HG02763 (cell line): ENCODE measurements at regions not wholly inside any gene's neighbourhood (a gene's known extent, or its start where the extent isn't known, plus 50 kb on each side); places are given as distances from the start of the nearest gene placed in this dataset.

ENCODE experiments used
- ATAC-seq: cut with Tn5 transposase; IDR thresholded peaks from one replicate; pipeline ENCODE4 v1.9.1; 2021; ENCODE audit warnings: mild to moderate bottlenecking, moderate library complexity; ENCODE audit not compliant: unreplicated experiment

DNA sequence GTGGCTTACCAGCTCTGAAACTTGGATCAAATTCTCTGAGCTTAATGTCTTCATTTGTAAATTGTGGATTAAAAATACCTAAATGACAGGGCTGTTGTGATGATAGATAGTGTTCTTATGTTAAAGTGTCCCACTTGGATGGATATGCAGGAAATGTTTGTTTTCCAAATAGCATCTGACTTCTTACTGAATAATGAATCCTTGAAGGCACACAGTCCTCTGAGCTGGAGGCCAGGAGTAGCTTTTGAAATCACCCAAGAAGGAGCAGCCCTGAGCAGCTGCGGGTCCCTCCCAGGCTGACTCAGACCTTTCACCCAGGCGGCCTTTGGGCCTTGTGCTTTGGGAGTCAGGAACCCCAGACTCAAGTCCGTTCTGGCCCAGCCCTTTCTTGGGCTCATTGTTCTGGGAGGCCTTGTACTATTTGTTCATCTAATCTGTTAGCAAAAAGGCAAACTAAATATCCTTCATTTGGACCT is 173.0 kb upstream of the GATA6 start:
- ATAC-seq = no peak

DNA sequence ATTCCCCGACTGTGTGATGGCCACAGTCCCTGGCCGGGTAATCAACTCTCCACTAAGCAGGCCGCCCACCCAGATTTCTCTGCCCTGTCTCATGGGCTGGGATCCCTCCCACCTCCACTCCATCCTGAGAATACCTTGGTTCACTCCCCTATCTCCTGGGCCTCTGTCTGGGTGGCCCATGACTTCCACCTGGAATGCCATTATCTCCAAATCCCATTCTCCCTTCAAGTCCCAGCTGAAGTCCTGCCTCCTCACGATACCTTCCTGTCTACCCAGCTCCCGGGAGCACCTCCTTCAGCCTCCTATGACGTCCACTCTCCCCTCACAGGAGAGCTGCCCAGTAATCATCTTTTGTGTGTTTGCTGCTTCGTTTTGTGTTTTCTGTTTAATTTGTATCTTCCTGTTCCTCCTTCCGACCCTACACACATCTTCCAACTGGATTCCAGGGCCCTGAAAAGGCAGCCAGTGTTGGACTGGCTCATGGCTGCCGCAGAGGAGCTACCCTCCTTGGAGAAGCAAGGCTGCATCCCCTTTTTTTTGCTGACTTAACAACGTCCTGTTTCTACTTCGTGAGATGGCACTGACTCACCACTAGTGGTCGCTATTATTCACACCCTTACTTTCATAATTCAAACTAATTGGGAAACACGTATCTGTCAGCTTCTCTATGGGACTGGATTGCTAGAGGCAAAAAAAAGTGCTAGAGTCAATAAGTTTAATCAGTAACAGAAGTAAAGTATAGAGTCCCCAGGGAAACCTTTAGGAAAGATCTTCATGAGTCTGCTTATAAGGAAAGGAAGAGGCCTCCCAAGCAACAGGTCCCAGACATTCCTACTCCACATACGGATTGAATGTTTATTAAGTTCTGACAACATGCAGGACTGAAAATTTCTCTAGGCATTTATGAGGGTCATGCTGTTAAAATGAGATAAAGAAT is 171.9 kb upstream of the GATA6 start:
- no peak for ATAC-seq

DNA sequence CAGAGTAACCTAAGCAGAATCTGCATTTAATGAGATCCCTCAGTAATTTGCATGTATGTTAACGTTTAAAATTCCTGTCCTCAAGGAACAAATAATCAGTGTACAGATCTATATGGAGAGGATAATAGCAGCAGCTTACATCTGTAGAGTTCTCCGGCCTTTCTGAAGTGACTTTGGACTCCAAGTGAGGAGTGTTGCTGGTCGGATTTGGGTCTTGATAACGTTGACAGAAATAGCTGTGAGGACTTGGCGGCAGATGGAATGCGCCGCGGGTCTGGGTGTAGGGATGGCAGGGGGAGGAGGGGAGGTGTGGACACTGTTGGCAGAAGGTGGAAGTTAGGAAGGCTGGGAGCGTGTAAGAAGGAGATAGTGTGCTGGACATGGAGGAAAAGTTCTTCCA is 170.9 kb upstream of the GATA6 start:
- ATAC-seq = no peak

DNA sequence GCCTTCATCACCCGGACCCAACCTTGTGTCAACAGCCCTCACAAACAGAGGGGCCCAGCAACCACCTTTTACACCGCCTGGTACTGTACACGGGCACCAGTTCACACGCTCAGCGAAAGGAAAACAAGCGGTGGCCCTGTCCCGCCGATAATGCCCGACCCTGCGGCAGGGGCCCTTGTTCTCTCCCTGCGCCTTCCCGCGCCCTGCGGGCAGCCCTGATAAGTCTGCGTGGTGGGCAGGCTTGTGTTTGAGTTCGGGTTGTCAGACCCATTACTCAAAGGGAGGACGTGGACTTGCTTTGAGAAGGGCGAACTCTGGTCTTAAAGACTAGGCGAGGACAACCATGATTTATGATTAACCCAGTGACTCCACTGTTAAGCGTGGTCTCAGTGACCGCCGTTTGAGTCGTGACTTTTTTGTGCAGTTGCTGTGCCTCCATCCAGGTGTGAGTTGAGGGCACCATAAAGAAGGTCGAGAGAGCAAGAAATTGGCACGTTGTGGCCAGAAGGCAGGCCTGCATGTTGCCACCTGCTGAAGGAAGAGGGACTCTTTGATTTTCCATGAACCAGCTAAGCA is 167.4 kb upstream of the GATA6 start:
- no peak for ATAC-seq

DNA sequence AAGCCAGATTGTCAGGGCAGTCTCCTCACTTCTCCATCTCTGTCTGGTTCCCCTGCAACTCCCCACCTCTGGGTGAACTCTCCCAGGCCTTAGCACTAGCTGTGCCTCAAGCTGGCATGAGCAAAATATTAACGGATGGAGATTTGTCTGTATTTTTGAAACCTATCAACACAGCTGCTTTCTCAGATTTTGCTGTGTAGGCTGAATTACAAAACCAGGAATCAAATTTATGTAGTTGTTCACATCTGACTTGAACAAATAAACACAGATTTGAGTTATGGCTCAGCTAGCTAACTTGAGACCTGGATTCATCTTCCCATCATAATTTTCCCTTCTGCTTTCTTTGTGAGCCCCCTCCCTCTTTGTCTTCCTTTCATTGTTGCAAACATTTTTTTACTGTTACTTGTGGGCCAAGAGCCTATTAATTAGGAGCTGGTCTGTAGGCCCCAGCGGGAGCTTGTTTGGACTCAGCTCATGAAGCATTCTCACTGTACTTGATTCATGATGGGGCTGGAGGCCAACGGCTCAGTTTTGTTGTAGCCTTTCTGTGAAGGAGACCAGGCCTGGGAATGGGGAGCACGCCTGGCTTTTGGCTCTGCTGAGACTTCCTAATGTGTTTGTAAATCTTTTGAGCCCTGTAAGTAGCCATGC is 164.1 kb upstream of the GATA6 start:
- ATAC-seq = no peak

DNA sequence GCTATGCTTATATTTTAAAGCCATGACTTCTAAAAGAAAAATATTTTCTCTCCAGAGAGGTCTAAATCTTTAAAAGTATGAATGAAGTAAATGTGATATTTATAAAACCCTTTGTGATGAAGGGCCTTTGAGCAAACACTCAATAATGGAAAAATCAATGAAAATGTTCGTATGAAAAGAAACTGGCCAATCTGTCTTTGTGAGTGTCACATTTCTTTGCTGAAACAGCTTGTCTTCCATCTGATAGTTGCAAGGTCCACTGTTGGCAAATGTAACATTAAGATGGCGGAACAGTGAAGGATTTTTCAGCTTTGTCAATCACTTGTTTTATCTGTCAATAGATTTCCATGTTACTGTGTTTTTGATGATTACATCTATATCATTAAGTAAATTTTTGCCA is 162.9 kb upstream of the GATA6 start:
- no peak for ATAC-seq

DNA sequence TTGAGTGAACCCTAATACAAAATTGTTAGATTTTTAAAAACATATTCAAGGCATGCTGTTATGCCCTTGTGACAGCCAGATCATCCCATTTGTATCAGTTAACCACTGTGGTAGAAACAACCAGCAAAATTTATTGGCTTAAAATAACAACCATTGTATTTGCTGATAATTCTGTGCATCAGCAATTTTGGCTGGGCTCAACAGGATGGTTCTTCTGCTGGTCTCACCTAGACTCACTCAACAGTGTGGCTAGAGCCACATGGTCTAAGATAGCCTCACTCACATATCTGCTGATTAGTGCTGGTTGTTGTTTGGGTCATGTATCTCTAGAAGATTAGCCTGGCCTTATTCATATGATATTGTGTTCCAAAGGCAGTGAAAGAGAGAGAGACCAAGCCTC is 160.1 kb upstream of the GATA6 start:
- ATAC-seq = no peak

DNA sequence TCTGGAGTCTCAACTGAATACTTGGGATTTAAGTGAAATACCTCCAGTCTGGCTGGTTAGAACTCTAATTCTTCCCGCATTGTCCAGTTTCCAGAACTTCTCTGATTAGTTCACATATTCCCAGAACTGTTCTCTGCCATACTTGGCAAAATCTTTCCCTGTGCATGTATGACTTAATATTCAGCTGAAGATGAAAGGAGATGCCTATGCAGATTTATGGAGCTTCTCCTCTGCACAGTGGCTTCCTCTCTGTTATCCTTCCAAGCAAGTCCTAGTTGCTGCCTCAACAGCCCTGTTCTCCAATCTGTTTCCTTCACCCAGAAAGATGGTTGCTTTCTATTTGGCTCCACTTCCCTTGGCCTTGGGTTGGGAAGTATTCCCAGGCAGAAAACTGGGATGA is 155.4 kb upstream of the GATA6 start:
- ATAC-seq = no peak

DNA sequence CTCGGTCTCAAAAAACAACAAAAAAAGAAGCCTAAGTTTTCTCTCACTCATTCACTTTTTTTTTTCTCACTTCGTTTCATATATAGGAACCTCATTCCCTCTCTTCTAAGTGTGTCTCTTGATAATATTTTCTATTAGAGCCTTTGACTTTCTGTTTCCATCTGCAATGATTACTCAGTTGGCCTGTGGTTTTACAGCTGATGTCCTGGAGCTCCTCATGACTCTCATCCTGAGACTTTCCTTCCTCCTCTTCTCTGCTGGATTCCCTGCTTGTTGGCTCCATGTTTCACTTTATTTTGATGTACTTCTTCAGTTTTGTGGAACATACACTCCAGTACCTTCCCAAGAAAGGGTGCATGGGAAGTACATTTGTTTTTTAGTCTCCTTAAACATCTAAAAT is 154.2 kb upstream of the GATA6 start:
- no peak for ATAC-seq

DNA sequence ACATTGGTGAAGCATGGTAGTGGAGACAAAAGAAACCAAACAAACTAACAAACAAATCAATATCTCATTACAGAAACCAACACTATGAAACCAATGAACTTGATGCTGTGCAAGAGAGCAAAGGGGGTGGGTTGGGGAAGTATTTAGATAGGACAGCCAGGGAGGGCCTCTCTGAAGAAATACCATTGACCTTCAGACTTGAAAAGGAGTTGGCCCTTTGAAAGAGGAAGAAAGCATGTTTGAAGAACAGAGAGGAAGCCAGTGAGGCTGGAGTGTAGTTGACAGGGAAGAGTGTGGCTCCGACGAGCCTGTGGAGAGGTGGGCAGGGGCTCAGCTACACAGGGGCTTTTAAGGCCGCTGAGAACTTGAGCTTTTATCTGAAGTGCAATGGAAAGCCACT is 151.0 kb upstream of the GATA6 start:
- no peak for ATAC-seq

DNA sequence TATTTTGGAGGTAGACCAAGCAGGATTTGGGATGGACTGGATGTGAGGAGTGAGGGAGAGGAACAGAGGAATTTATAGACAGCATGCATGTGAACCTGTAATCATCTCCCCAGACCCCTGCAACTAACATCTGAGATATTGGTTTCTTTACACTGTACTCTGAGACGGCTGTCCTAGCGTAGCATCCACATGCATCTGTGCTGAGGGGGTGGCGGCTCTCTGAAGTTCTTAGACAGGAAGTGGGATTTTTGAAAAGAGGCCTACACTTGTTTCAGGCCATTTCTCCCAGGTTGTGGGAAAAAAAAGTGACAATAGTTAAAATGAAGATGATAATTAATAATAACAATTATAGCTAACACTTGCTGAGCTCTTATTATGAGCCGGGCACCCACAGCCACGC is 150.2 kb upstream of the GATA6 start:
- ATAC-seq = no peak

DNA sequence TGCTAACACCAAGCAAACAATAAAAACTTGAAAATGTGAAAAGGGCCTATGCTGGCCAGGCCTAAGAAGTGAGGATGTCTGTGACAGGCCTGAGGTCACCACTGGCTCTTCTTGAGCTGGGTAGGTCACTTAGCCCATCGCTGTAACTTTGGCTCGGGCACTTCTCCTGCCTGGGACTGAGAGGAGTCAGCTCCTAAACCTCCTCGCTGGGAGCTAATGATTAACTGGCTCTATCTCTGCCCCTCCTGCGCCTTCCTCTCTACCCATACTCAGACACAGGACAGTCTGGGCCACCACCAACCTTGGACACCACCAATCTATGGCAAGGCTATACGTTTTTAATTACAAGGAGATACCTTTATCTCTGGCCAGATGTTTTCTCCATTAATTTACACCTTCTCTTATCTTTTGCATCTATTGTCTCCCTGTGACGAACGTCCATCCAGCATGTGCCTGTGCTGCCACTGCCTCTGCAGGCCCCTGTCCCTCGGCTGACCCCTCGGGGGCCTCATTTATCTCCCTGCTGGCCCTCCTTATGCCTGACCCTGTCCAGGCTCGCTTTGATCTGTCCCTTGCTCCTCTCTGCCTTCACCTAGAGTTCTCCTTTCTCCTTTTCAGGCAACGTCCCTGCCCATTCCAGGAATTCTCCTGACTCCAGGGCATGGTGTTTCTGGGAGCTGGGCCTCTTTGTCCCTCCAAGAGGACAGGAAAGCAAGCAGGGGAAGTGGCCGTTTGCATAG is 149.1 kb upstream of the GATA6 start:
- no peak for ATAC-seq

DNA sequence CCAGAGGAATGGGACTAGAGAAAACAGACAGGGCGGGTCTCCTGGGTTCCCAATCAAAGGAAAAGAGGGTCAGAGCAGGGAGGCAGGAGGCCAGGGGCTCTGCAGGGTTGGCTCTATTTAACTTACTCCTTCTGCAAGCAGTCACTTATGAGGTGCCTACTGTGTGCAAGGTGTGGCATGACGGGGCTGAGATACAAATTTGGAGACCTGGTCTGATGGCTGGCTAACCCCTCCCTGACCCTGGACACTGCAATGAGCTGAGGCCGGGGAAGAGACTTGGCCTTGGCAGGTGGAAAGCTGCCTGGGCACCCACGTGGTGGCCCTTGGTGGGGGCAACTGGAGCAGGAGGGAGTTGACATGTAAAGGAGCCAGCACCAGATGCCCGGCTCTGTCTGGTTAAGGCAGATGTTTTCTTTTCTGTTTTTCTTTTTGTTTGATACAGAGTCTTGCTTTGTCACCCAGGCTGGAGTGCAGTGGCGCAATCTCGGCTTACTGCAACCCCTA is 148.5 kb upstream of the GATA6 start:
- ATAC-seq = no peak

DNA sequence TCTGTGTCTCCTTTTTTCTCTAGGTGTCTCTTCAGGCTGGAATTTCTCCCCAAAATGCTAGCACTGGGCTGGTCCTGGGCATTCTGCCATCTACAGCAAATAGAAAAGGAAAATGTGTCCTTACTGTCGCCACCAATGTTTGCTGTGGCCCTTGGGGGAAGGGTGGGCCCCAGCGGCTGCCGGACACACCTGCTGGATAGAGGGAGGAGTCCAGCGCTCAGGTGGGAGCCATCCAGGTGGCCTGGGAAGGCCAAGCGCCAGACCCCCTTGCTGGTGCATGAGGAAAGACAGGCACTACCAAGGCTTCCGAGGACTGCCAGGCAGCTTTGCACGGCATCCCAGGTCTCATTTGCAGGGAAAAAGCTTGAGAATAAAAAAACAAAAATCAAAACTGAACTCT is 147.7 kb upstream of the GATA6 start:
- no peak for ATAC-seq

DNA sequence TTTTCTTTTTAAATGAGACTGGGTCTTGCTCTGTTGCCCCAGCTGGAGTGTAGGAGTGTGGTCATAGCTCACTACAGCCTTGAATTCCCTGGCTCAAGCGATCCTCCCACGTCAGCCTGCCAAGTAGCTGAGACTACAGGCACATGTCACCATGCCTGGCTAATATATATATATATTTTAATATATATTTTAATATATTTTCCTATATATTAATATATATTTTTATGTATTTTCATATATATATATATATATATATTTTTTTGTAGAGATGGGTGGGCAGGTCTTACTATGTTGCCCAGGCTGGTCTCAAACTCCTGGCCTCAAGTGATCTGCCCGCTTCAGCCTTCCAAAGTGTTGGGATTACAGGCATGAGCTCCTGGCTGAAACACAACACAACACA is 144.5 kb upstream of the GATA6 start:
- ATAC-seq = no peak

DNA sequence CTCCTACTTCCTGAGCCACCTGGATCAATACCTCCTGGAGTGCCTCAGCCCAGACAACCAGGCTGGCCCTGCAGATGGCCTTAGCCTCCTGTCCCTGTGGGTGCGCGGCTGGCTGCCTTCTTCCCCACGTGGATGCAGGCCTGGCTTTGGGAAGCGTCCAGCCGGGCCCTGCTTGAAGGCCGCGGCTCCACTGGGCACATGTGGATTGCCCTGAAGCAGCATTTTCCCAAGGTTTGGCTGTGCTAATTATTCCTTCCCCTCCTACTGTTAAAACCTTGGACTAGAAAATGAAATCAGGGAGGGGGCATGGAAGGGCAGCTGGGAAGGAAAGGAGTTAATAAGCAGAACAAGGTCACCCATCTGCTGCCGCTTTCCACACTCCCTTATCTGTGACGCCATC is 143.0 kb upstream of the GATA6 start:
- no peak for ATAC-seq

DNA sequence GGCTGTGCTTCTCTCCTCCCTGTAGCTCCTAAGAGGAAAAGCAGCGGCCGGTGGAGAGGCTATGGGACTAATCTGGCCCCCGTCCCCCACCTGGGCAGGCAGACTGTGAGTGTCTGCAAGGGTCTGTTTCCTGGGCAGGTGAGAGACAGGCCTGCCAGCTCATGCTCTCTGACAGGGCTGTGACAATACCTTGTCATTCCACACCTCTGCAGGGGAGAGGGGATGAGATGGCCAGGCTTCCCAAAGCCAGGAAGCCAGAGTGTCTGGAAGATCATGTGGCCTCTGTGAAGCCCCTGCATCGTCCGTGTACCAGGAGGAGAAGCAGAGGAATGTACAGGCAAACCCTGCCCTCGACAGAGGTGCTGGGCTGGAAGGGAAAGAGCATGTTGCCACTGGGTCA is 142.5 kb upstream of the GATA6 start:
- ATAC-seq = no peak

DNA sequence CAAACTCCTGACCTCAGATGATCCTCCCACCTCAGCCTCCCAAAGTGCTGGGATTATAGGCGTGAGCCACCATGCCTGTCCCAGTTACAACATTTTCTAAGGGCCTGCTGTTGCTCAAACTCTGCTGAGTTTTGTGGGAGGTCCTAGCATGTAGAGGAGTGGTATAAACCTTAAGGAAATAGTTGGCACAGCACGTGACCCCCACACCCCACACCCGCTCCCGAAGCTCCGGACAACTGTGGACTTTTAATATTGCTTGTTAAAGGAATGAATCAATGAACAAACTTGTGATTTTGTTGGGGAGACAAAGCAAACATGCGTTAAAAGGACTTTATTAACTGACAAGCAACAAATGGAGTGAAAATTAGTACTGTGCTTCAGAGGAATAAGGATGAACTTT is 137.8 kb upstream of the GATA6 start:
- ATAC-seq = no peak

DNA sequence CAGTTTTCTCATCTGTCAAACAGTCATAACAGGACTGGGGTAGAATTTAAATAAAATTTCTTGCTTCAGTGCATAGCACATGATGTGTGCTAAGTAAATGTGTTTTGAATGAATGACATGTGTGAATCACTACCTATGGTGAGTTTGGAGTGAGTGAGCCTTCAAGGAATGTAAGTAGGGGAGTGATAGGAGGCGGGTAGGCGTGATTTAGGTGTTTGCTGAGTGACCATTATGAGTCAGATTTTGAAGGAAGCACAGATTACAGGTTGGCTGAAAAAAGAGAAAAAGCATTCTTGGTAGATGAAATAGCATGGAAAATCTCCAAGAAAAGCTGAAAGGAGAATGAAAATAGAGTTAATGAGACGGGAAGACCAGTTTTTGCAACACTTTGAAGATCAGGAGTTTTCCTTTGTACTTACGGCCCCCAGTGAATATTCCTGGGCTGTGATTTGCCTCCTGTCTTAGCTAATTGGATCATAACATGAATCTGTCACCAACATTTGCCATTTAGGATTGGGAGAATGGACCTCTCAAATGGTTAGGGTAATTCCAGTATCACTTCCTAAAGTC is 136.9 kb upstream of the GATA6 start:
- no peak for ATAC-seq

DNA sequence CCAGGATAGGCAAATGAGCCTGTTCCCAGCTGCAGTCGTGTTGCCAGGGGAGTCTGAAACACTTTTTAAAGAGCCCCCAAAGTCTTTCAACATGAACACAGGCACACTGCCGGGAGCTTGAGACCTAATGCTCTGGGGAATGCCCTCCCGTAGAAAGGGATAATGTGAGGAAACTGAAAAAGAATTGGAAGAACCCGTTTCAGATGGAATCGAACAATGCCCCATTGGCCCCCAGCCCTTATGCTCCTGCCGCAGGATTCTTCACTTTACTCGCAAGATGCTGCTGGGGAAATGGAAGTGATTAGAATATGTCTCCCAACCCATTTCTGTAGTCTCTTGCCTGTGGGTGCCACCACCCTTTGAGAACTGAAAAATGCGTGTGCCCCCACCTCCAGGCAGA is 136.3 kb upstream of the GATA6 start:
- ATAC-seq = no peak

DNA sequence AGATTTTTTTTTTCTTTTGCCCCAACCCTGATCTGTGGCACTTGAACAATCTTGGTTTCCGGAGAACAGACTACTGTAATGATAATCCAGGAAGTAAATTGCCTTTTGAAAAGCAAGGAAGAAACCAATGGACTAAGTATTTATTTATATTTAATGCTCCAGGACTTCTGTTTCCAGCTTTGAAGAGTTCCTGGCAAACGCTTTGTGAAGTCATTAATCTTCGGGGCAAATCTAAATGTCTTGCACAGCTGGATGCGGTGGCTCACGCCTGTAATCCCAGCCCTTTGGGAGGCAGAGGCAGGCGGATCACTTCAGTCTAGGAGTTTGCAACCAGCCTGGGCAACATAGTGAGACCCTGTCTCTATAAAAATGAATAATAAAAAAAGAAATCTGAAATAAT is 135.1 kb upstream of the GATA6 start:
- ATAC-seq = no peak
